Skeletal muscle tissue (tissue), 3 donors: ENCODE measurements at regions not wholly inside any gene's neighbourhood (a gene's known extent, or its start where the extent isn't known, plus 50 kb on each side); places are given as distances from the start of the nearest gene placed in this dataset.

Experiments used
- H3K27ac ChIP-seq: one replicate; pipeline ENCODE4 v1.7.0; 2013; ENCODE audit warnings: mild to moderate bottlenecking, low read depth, low read length, inconsistent platforms
- H3K27me3 ChIP-seq, 3 donors: one replicate each; pipeline ENCODE4 v1.7.0; 2013; ENCODE audit warnings: low read length in 3 of 3; ENCODE audit not compliant: control insufficient read depth in 3 of 3, insufficient read depth in 3 of 3
- H3K36me3 ChIP-seq, 3 donors: one replicate each; pipeline ENCODE4 v1.7.0; 2013; ENCODE audit warnings: low read length in 3 of 3; ENCODE audit not compliant: control insufficient read depth in 3 of 3, insufficient read depth in 3 of 3
- H3K4me1 ChIP-seq, 3 donors: one replicate each; pipeline ENCODE4 v1.7.0; 2013; ENCODE audit warnings: low read length in 3 of 3, mild to moderate bottlenecking in 3 of 3; ENCODE audit not compliant: control insufficient read depth in 3 of 3, insufficient read depth in 3 of 3
- H3K4me3 ChIP-seq, 3 donors: one replicate each; pipeline ENCODE4 v1.7.0; 2013; ENCODE audit warnings: low read length in 3 of 3
- H3K9ac ChIP-seq, 3 donors: one replicate each; pipeline ENCODE4 v1.7.0; 2013; ENCODE audit warnings: low read length in 3 of 3, mild to moderate bottlenecking in 3 of 3, moderate library complexity in 2 of 3, low read depth in 1 of 3
- H3K9me3 ChIP-seq, 3 donors: one replicate each; pipeline ENCODE4 v1.7.0; 2013; ENCODE audit warnings: low read length in 3 of 3; ENCODE audit not compliant: control insufficient read depth in 3 of 3
- donor health status: Osteomylitis.

DNA sequence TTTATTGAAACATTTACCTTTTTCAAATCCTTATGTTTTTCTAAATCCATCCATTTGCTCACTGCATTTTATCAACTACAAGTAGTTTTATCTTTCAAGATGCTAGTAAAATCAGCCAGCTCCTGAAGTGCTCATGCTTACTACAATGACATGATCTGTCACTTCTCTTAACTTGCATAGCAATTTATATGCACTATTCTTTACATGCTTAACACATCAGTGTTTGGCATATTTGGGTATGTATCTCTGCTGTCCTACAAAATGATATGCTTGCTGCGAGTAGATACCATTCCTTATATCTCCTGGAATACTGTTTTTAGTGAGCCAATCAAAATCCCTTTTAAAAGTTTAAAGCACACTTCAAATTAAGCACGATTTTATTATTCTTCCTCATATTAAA lies 2726.8 kb downstream of the PCDH7 start:
- Histone ChIP-seq H3K9me3 (no peaks in the 10 kb centered on the region), H3K9ac (no peak overlapping the region), H3K4me3 (no peak overlapping the region), H3K27ac (no peak overlapping the region), H3K27me3 (no peaks in the 10 kb centered on the region), H3K36me3 (no peaks in the 10 kb centered on the region), H3K4me1 (no peaks in the 10 kb centered on the region)

GRCh38 chr4:33448948-33449347 lies 2728.8 kb downstream of the PCDH7 start:
- H3K9ac ChIP-seq = no peak overlapping the region
- no peak overlapping the region for H3K4me3 ChIP-seq
- no peaks in the 10 kb centered on the region for H3K27me3 ChIP-seq
- H3K27ac ChIP-seq = no peak overlapping the region
- H3K36me3 ChIP-seq = no peaks in the 10 kb centered on the region
- H3K9me3 ChIP-seq = no peaks in the 10 kb centered on the region
- no peaks in the 10 kb centered on the region for H3K4me1 ChIP-seq

GRCh38 chr4:33453436-33453835 lies 2733.3 kb downstream of the PCDH7 start:
- Histone ChIP-seq H3K4me3 (no peak overlapping the region), H3K9ac (no peak overlapping the region), H3K4me1 (no peaks in the 10 kb centered on the region), H3K9me3 (no peaks in the 10 kb centered on the region), H3K27me3 (no peaks in the 10 kb centered on the region), H3K27ac (no peak overlapping the region), H3K36me3 (no peaks in the 10 kb centered on the region)

DNA sequence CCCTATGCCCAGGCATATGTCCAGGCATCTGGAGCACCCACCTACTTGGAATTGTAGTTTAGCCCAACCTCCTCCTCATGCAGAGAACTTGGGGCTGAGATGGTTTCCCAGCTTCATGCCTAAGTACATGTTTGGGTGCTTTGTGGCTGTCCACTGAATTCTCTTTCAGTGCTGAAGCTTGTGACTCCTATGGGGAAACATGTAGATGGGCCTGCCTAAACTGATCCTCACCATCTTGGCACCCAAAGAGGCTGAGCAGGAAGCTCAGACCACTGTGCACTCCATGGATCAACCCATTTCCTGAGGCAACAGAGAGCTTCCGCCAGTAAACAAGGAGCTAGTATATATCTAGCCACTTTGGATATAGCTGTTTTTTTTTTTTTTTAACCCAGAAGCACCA lies 2733.7 kb downstream of the PCDH7 start:
- H3K9me3 ChIP-seq = no peaks in the 10 kb centered on the region
- H3K27me3 ChIP-seq = no peaks in the 10 kb centered on the region
- no peak overlapping the region for H3K27ac ChIP-seq
- H3K4me3 ChIP-seq = no peak overlapping the region
- H3K36me3 ChIP-seq = no peaks in the 10 kb centered on the region
- no peak overlapping the region for H3K9ac ChIP-seq
- no peaks in the 10 kb centered on the region for H3K4me1 ChIP-seq

GRCh38 chr4:33465565-33465964 lies 2745.4 kb downstream of the PCDH7 start:
- H3K36me3 ChIP-seq = no peaks in the 10 kb centered on the region
- H3K9ac ChIP-seq = no peak overlapping the region
- no peak overlapping the region for H3K4me3 ChIP-seq
- no peaks in the 10 kb centered on the region for H3K27me3 ChIP-seq
- H3K9me3 ChIP-seq = no peaks in the 10 kb centered on the region
- no peaks in the 10 kb centered on the region for H3K4me1 ChIP-seq
- H3K27ac ChIP-seq = no peak overlapping the region

- no peak overlapping the region for H3K4me3 ChIP-seq
Observed at GRCh38 chr4:33467291-33467690, 2747.1 kb downstream of the PCDH7 start.

DNA sequence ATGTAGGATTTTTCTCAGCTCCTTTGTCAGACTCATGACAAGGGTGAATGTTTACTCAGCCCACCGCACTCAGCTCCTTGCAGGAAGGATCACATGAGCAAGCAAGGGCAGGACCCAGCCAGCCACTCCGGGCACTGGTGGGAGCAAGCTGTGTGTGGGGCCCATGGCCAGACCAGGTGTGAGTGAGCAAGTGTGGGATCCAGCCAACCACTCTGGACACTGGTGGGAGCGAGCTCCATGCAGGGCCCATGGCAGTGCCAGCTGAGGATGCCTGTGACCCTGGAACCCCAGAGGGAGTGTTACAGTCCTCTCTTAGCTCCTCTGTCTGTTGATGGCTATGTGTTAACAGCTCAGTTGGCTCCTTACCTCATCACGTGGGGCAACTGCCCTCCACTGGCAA lies 2750.6 kb downstream of the PCDH7 start:
- H3K9me3 ChIP-seq = peaks cover 0 to 2% (median 0%) of the 10 kb centered on the region in 3 donors
- H3K27me3 ChIP-seq = no peaks in the 10 kb centered on the region
- H3K36me3 ChIP-seq = no peaks in the 10 kb centered on the region
- H3K4me3 ChIP-seq = no peak overlapping the region
- no peak overlapping the region for H3K9ac ChIP-seq
- H3K4me1 ChIP-seq = no peaks in the 10 kb centered on the region
- H3K27ac ChIP-seq = no peak overlapping the region

More at GRCh38 chr4:33467291-33467690, 2747.1 kb downstream of the PCDH7 start:
- H3K4me1 ChIP-seq = no peaks in the 10 kb centered on the region
- H3K27ac ChIP-seq = no peak overlapping the region
- H3K36me3 ChIP-seq = no peaks in the 10 kb centered on the region
- peaks cover 0 to 2% (median 0%) of the 10 kb centered on the region in 3 donors for H3K9me3 ChIP-seq
- H3K27me3 ChIP-seq = no peaks in the 10 kb centered on the region
- H3K9ac ChIP-seq = no peak overlapping the region

DNA sequence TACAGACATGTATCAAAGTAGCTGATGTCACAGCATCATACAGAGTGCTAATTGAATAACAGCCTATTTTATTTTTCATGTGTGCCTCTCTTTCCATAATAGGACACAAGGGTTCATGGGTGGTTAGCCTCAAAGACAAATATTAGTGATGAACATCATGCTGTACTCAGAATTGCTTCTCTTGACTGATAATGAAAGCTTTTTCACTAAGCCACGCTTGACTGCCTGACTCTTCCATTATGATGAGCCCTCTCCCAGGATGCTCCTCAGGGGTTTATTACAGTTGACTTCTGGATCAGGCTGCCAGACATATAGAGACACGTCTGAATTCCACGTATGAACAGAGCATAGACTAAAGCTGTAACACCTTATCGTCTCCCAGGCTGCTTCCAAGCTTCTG lies 2757.5 kb downstream of the PCDH7 start:
- Histone ChIP-seq H3K27ac (no peak overlapping the region), H3K9ac (no peak overlapping the region), H3K36me3 (no peaks in the 10 kb centered on the region), H3K4me1 (no peaks in the 10 kb centered on the region), H3K4me3 (no peak overlapping the region), H3K27me3 (no peaks in the 10 kb centered on the region), H3K9me3 (no peaks in the 10 kb centered on the region)

DNA sequence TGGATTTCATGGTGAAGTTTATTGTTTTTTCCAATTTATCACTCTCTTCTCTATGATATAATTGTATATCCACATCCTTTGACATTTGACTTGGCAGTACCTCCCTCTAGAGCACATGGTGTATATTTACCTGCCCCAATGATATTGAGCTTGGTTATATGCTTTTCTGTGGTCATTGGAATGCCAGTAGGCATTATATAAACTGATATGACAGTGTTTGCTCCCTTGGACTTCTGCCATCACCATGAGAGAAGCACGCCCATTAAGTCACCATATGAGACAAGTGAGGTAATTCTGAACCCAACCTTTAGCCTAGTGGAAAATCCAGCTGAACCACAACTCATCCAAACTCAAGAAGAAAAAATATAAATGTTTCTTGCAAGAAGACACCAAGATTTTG lies 2761.5 kb downstream of the ARAP2 start:
- H3K36me3 ChIP-seq = no peaks in the 10 kb centered on the region
- H3K9me3 ChIP-seq = no peaks in the 10 kb centered on the region
- no peak overlapping the region for H3K27ac ChIP-seq
- no peaks in the 10 kb centered on the region for H3K4me1 ChIP-seq
- no peak overlapping the region for H3K9ac ChIP-seq
- no peak overlapping the region for H3K4me3 ChIP-seq
- no peaks in the 10 kb centered on the region for H3K27me3 ChIP-seq

DNA sequence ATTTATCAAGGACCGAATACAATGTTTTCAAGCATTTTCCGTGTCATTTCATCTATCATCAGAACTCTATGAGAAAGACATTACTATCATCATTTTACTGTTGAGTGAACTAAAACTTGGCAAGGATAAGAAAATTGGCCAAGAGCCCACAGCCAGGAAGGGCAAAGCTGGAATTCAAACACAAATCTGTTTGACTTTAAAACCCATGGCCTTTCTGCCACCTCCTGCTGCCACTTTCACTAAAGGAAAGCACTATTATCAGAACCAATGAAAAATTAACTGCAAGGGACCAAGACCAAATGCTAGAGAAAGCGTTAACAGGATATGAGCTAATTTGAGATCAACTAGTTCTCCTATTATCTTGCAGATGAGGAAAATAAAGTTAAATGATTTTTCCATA lies 2759.2 kb downstream of the ARAP2 start:
- Histone ChIP-seq H3K4me3 (no peak overlapping the region), H3K4me1 (no peaks in the 10 kb centered on the region), H3K36me3 (no peaks in the 10 kb centered on the region), H3K27ac (no peak overlapping the region), H3K9ac (no peak overlapping the region), H3K9me3 (no peaks in the 10 kb centered on the region), H3K27me3 (no peaks in the 10 kb centered on the region)

DNA sequence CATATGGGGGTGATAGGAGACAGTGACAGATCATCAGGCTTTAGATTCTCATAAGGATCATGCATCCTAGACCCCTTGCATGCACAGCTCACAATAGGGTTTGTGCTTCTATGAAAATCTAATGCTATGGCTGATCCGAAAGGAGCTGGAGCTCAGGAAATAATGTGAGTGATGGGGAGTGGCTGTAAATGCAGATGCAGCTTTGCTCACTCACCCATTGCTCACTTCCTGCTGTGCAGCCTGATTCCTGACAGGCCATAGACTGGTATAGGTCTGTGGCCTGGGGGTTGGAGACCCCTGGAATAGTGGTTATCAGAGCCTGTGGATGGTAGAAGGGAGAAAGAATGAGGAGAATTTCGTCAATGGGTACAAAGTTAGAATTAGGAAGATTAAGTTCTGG lies 2751.1 kb downstream of the ARAP2 start:
- no peaks in the 10 kb centered on the region for H3K9me3 ChIP-seq

More for the DNA sequence above, 2751.1 kb downstream of the ARAP2 start:
- Histone ChIP-seq H3K4me3 (no peak overlapping the region), H3K27ac (no peak overlapping the region), H3K4me1 (no peaks in the 10 kb centered on the region), H3K27me3 (no peaks in the 10 kb centered on the region), H3K36me3 (no peaks in the 10 kb centered on the region), H3K9ac (no peak overlapping the region)
